Astrocyte (in vitro differentiated cells and primary cell): ENCODE measurements at regions not wholly inside any gene's neighbourhood (a gene's known extent, or its start where the extent isn't known, plus 50 kb on each side); places are given as distances from the start of the nearest gene placed in this dataset.

Experiments
- DNase-seq: peaks from one replicate; pipeline ENCODE4 v3.0.0-alpha.2; 2010; ENCODE audit warnings: low read depth
- FAIRE-seq: peaks from 2 replicates; lab custom pipeline; 2011; peaks lifted over from hg19 to GRCh38; lab: Jason Lieb, UNC
- H2AFZ ChIP-seq: 2 replicates; pipeline ENCODE4 v1.6.0; 2012; ENCODE audit warnings: low read depth, low read length, inconsistent platforms
- H3K27ac ChIP-seq: 2 replicates; pipeline ENCODE4 v1.5.1; 2011; ENCODE audit warnings: low read depth, low read length, inconsistent platforms
- H3K27me3 ChIP-seq: 2 replicates; pipeline ENCODE4 v1.6.0; 2011; ENCODE audit warnings: low read length, inconsistent platforms; ENCODE audit not compliant: insufficient read depth
- H3K36me3 ChIP-seq: 2 replicates; pipeline ENCODE4 v1.5.1; 2011; ENCODE audit warnings: low read length, inconsistent platforms; ENCODE audit not compliant: insufficient read depth
- H3K4me1 ChIP-seq: 2 replicates; pipeline ENCODE4 v1.5.1; 2011; ENCODE audit warnings: low read length, inconsistent platforms; ENCODE audit not compliant: insufficient read depth
- H3K4me2 ChIP-seq: 2 replicates; pipeline ENCODE4 v1.6.0; 2012; ENCODE audit warnings: low read length, inconsistent platforms
- H3K4me3 ChIP-seq: 2 replicates; pipeline ENCODE4 v1.5.1; 2011; ENCODE audit warnings: low read depth, mild to moderate bottlenecking, low read length, inconsistent platforms; ENCODE audit not compliant: insufficient read depth
- H3K79me2 ChIP-seq: 2 replicates; pipeline ENCODE4 v1.6.0; 2012; ENCODE audit warnings: mild to moderate bottlenecking, low read length, inconsistent platforms; ENCODE audit not compliant: insufficient read depth
- H3K9ac ChIP-seq: 2 replicates; pipeline ENCODE4 v1.6.0; 2012; ENCODE audit warnings: mild to moderate bottlenecking, low read length, inconsistent platforms
- H3K9me3 ChIP-seq: 2 replicates; pipeline ENCODE4 v1.5.1; 2012; ENCODE audit warnings: low read depth, mild to moderate bottlenecking, low read length, inconsistent platforms; ENCODE audit not compliant: insufficient read depth
- H4K20me1 ChIP-seq: 2 replicates; pipeline ENCODE4 v1.6.0; 2012; ENCODE audit warnings: low read length, inconsistent platforms; ENCODE audit not compliant: insufficient read depth
- H3K27ac Mint-ChIP-seq: one replicate; pipeline ENCODE4 v1.8.0; 2021; ENCODE audit warnings: mild to moderate bottlenecking, mixed read lengths; ENCODE audit not compliant: unreplicated experiment
- H3K27me3 Mint-ChIP-seq: one replicate; pipeline ENCODE4 v1.8.0; 2021; ENCODE audit warnings: low read depth, mixed read lengths; ENCODE audit not compliant: unreplicated experiment
- H3K36me3 Mint-ChIP-seq: one replicate; pipeline ENCODE4 v1.8.0; 2021; ENCODE audit warnings: low read depth, mixed read lengths; ENCODE audit not compliant: unreplicated experiment
- H3K4me1 Mint-ChIP-seq: one replicate; pipeline ENCODE4 v1.8.0; 2021; ENCODE audit warnings: low read depth, mixed read lengths; ENCODE audit not compliant: unreplicated experiment
- H3K4me3 Mint-ChIP-seq: one replicate; pipeline ENCODE4 v1.8.0; 2021; ENCODE audit warnings: mild to moderate bottlenecking, moderate library complexity, mixed read lengths; ENCODE audit not compliant: unreplicated experiment
- H3K9me3 Mint-ChIP-seq: one replicate; pipeline ENCODE4 v1.8.0; 2021; ENCODE audit warnings: mild to moderate bottlenecking, mixed read lengths; ENCODE audit not compliant: unreplicated experiment
- CTCF ChIP-seq: IDR thresholded peaks from 2 replicates; pipeline ENCODE4 v1.5.1; 2011; ENCODE audit warnings: low read depth, mild to moderate bottlenecking, inconsistent platforms, low read length, moderate library complexity; ENCODE audit not compliant: insufficient read depth
- EZH2 ChIP-seq: IDR thresholded peaks from 2 replicates; pipeline ENCODE4 v1.6.1; 2012; ENCODE audit warnings: mild to moderate bottlenecking, low read length, inconsistent platforms; ENCODE audit not compliant: insufficient read depth

DNA sequence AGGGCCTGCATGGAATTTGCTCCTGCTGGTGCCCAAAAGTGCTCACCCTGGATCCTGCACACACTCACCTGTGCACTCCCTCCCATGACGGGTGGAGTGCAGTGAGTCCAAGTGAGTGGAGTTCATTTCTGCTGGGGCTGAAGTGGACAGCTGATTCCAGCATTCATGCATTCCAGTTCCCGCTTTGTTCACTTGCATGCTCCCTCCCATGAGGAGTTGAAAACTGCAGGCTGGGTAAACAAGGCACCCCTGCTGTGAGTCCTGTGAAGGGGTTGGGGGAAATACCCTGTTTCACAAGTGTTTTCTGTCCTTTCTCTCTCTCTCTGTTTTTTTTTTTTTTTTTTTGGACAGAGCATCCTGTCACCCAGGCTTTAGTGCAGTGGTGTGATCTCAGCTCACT, 454.1 kb upstream of the NOX3 start:
- no peak for DNase-seq
- H3K4me3 Mint-ChIP-seq: no peak overlapping the region
- no peak overlapping the region for H3K9ac ChIP-seq
- H3K27ac Mint-ChIP-seq: no peak overlapping the region
- H2AFZ ChIP-seq: no peak overlapping the region
- H3K9me3 ChIP-seq: peaks cover 3% of the 10 kb centered on the region
- no peaks in the 10 kb centered on the region for H3K27me3 Mint-ChIP-seq
- H3K36me3 Mint-ChIP-seq: no peaks in the 10 kb centered on the region
- H3K4me1 ChIP-seq: no peaks in the 10 kb centered on the region
- H3K4me1 Mint-ChIP-seq: no peaks in the 10 kb centered on the region
- TF ChIP-seq CTCF: no peak
- no peak overlapping the region for H3K4me2 ChIP-seq
- no peaks in the 10 kb centered on the region for H4K20me1 ChIP-seq
- no peaks in the 10 kb centered on the region for H3K79me2 ChIP-seq
- H3K9me3 Mint-ChIP-seq: peaks cover 5% of the 10 kb centered on the region
- H3K27ac ChIP-seq: no peak overlapping the region
- no peaks in the 10 kb centered on the region for H3K27me3 ChIP-seq
- no peak for FAIRE-seq
- no peak overlapping the region for H3K4me3 ChIP-seq
- H3K36me3 ChIP-seq: no peaks in the 10 kb centered on the region

DNA sequence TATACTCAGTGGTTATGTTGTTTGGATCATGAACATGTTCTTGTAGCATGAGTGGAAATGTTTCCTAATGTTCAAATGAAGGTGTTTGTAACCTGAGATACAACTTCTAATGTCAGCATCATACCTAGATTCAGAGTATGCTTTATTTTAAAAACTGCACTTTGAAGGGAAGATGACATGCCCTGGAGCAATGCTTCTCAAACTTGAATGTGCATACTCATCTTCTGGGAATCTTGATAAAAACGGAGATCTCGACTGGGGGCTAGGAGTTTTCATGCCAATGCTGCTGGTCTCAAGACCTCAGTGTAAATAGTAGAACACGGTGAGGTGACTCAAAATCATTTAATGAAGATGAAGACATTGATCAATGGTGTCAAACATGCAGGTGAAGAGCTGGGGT, 440.0 kb upstream of the NOX3 start:
- no peak for DNase-seq
- Histone ChIP-seq H3K9me3 (no peaks in the 10 kb centered on the region), H3K4me1 (no peaks in the 10 kb centered on the region), H3K27me3 (no peaks in the 10 kb centered on the region), H3K36me3 (no peaks in the 10 kb centered on the region), H3K27ac (no peak overlapping the region), H3K4me3 (no peak overlapping the region), H3K4me2 (no peak overlapping the region), H4K20me1 (no peaks in the 10 kb centered on the region), H3K9ac (no peak overlapping the region), H2AFZ (no peak overlapping the region), H3K79me2 (no peaks in the 10 kb centered on the region)
- Mint-ChIP-seq H3K4me1 (no peaks in the 10 kb centered on the region), H3K4me3 (no peak overlapping the region), H3K9me3 (no peaks in the 10 kb centered on the region), H3K36me3 (no peaks in the 10 kb centered on the region), H3K27me3 (no peaks in the 10 kb centered on the region), H3K27ac (no peak overlapping the region)
- FAIRE-seq: no peak
- TF ChIP-seq EZH2: no peak
- TF ChIP-seq CTCF: no peak

- Histone ChIP-seq H3K79me2 (no peaks in the 10 kb centered on the region), H3K4me2 (no peak overlapping the region), H2AFZ (no peak overlapping the region), H3K4me3 (no peak overlapping the region), H3K27me3 (no peaks in the 10 kb centered on the region), H3K36me3 (no peaks in the 10 kb centered on the region), H3K4me1 (no peaks in the 10 kb centered on the region), H3K9ac (no peak overlapping the region), H3K27ac (no peak overlapping the region), H4K20me1 (no peaks in the 10 kb centered on the region), H3K9me3 (no peaks in the 10 kb centered on the region)
- H3K4me1 Mint-ChIP-seq: no peaks in the 10 kb centered on the region
- FAIRE-seq (no peak), DNase-seq (no peak)
- H3K4me3 Mint-ChIP-seq: no peak overlapping the region
- H3K27ac Mint-ChIP-seq: no peak overlapping the region
- TF ChIP-seq CTCF (no peak), EZH2 (no peak)
- no peaks in the 10 kb centered on the region for H3K36me3 Mint-ChIP-seq
- no peaks in the 10 kb centered on the region for H3K9me3 Mint-ChIP-seq
- no peaks in the 10 kb centered on the region for H3K27me3 Mint-ChIP-seq
These were observed 439.1 kb upstream of the NOX3 start for GRCh38 chr6:155894758-155895157.
